ENCODE measurements at regions not wholly inside any gene's neighbourhood (a gene's known extent, or its start where the extent isn't known, plus 50 kb on each side); places are given as distances from the start of the nearest gene placed in this dataset.

DNA sequence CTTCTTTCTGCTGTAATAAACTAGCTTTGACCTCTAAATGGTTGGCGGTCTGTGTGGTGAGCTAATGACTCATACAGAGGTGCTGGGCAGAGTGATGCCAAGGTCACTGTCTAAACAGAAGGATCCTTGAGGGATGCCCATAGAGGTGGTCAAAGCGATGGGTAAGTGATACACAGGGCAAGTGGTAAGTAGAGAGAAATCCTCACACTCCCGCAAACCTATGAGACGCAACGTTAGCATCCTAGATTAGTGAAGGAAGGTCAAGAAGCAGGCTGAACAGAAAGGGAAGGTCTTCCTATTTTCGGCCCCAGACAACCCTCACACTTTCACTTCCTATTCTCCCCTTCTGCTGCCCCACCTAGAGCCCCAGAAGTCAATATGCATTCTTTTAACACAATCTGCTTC, 65.6 kb upstream of the SESN3 start:
- H3K36me3 Mint-ChIP-seq (ENCODE audit: low read depth) = no peaks in the 10 kb centered on the region
- no peaks in the 10 kb centered on the region for H3K4me1 Mint-ChIP-seq (ENCODE audit: low read depth)
- H3K9me3 Mint-ChIP-seq = no peaks in the 10 kb centered on the region
- no peak for DNase-seq
- no peaks in the 10 kb centered on the region for H3K27me3 Mint-ChIP-seq (ENCODE audit: insufficient read depth)
- TF ChIP-seq, protein P1, sequence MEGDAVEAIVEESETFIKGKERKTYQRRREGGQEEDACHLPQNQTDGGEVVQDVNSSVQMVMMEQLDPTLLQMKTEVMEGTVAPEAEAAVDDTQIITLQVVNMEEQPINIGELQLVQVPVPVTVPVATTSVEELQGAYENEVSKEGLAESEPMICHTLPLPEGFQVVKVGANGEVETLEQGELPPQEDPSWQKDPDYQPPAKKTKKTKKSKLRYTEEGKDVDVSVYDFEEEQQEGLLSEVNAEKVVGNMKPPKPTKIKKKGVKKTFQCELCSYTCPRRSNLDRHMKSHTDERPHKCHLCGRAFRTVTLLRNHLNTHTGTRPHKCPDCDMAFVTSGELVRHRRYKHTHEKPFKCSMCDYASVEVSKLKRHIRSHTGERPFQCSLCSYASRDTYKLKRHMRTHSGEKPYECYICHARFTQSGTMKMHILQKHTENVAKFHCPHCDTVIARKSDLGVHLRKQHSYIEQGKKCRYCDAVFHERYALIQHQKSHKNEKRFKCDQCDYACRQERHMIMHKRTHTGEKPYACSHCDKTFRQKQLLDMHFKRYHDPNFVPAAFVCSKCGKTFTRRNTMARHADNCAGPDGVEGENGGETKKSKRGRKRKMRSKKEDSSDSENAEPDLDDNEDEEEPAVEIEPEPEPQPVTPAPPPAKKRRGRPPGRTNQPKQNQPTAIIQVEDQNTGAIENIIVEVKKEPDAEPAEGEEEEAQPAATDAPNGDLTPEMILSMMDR (IDR thresholded peaks at IDR 0.05) = no peak
- H3K27ac Mint-ChIP-seq = no peak overlapping the region
- no peak overlapping the region for H3K4me3 Mint-ChIP-seq

DNA sequence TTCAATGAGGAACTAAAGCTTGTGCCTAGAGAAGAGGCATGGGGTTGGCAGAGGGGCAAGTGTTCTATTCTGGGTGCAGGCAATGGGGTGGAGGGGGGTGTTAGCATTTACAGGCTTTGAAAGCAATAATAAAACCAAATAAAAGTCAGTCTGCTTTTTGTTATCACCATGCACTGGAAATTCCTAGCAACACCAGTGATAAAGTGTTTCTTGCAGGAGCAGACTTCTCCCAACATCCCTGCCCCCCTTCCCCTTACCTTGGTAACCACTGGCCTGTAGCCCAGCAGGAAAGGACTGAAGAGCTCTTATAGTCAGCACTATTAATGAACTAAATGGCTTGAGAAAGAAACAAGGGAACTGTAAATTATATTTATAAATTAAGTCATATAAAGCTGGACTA, 65.2 kb upstream of the SESN3 start:
- no peaks in the 10 kb centered on the region for H3K36me3 Mint-ChIP-seq (ENCODE audit: low read depth)
- H3K4me3 Mint-ChIP-seq = no peak overlapping the region
- TF ChIP-seq, protein P1 (IDR thresholded peaks at IDR 0.05) = no peak
- no peaks in the 10 kb centered on the region for H3K4me1 Mint-ChIP-seq (ENCODE audit: low read depth)
- H3K9me3 Mint-ChIP-seq = no peaks in the 10 kb centered on the region
- no peak overlapping the region for H3K27ac Mint-ChIP-seq
- no peak for DNase-seq
- no peaks in the 10 kb centered on the region for H3K27me3 Mint-ChIP-seq (ENCODE audit: insufficient read depth)

DNA sequence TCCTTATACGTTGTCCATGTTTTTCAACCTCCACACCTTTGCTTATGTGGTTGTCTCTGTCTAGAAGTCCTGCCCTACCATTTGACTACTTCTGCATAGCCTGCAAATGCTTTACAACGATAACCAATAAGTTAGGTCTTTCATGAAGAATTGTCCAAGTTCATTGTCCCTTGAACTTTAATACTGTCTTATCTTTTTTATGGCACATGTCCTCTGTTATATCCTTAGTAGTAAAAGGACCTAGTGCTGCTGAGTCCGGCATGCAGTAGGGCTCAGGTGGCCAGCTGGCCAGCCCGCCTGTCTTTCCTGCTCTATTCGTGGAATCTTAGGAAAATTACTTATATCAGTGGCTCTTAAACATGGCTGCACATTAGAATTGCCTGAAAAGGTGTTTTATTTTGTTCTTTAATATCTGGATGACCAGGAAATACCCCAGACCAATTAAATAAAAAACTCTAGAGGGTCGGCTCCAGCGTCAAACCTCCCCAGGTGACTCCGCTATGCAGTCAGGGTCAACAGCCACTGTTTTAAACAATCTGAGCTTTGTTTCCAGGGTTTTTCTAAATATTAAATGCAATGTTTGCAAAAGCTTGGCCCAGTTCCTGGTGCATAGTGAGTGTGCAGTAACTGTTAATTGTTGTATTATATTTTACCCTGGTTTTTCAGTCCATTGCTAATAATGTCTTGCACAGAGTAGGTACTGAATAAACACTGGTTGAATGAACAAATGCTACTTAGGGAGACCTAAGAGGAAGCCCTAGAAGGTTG, 64.6 kb upstream of the SESN3 start:
- TF ChIP-seq, protein P1 (IDR thresholded peaks at IDR 0.05) = no peak
- Mint-ChIP-seq H3K9me3 (no peaks in the 10 kb centered on the region), H3K4me1 (ENCODE audit: low read depth) (no peaks in the 10 kb centered on the region), H3K27ac (no peak overlapping the region), H3K27me3 (ENCODE audit: insufficient read depth) (no peaks in the 10 kb centered on the region), H3K36me3 (ENCODE audit: low read depth) (no peaks in the 10 kb centered on the region), H3K4me3 (no peak overlapping the region)
- no peak for DNase-seq

DNA sequence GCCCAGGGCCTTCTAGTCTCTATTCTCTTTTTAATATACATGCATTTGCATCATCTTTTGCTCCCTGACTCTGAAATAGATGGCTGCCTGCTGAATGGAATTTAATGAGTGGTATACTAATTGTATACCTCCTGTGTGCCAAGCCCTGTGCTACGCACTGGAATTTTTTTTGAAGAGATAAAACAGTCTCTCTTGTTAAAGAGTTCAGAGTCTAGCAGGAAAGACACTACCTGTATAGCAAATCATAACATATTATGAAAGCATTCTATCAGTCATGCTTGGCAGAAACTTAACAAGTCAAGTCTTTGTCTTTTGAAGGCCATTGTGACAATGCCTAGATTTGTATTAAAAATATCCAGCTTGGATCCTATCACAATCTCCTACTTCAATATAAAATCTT, 63.7 kb upstream of the SESN3 start:
- Mint-ChIP-seq H3K9me3 (no peaks in the 10 kb centered on the region), H3K27ac (no peak overlapping the region), H3K36me3 (ENCODE audit: low read depth) (no peaks in the 10 kb centered on the region), H3K4me1 (ENCODE audit: low read depth) (no peaks in the 10 kb centered on the region), H3K27me3 (ENCODE audit: insufficient read depth) (no peaks in the 10 kb centered on the region), H3K4me3 (no peak overlapping the region)
- no peak for DNase-seq
- TF ChIP-seq, protein P1 (IDR thresholded peaks at IDR 0.05) = no peak

DNA sequence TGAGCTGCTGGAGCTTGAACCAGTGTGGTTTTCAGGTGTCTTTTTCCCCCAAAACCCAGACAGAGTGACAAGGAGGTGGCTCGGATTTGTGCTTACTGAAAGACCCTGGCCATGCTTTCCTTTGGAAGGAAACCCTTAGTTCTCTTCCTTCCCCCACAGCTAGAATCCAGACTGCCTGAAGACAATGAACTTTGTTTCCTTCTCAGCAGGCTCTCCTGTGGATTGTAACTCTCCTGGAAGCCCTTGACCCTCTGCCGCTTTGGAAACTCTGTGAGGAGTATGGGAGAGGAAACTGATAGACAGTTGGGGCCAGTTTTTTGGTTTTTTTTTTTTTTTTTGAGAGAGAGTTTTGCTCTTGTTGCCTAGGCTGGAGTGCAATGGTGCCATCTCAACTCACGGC, 62.1 kb upstream of the SESN3 start:
- H3K4me3 Mint-ChIP-seq = no peak overlapping the region

More for the DNA sequence above, 62.1 kb upstream of the SESN3 start:
- Mint-ChIP-seq H3K9me3 (no peaks in the 10 kb centered on the region), H3K27ac (no peak overlapping the region), H3K4me1 (ENCODE audit: low read depth) (no peaks in the 10 kb centered on the region), H3K36me3 (ENCODE audit: low read depth) (no peaks in the 10 kb centered on the region), H3K27me3 (ENCODE audit: insufficient read depth) (no peaks in the 10 kb centered on the region)
- DNase-seq = no peak
- TF ChIP-seq, protein P1 (IDR thresholded peaks at IDR 0.05) = no peak

Data from HFFc6 (cell line).